GM21717 (cell line): ENCODE measurements at regions not wholly inside any gene's neighbourhood (a gene's known extent, or its start where the extent isn't known, plus 50 kb on each side); places are given as distances from the start of the nearest gene placed in this dataset.

Source experiments
- ATAC-seq: cut with Tn5 transposase; IDR thresholded peaks from one replicate; pipeline ENCODE4 v1.9.1; 2021; ENCODE audit warnings: mild to moderate bottlenecking, moderate library complexity; ENCODE audit not compliant: unreplicated experiment

GRCh38 chr11:8794126-8794525 lies 111.5 kb downstream of the RPL27A start:
- no peak for ATAC-seq

- no peak for ATAC-seq
These were observed 112.1 kb downstream of the RPL27A start for GRCh38 chr11:8794677-8795103.

GRCh38 chr11:8796941-8797340 lies 114.0 kb upstream of the AKIP1 start:
- no peak for ATAC-seq

GRCh38 chr11:8799273-8799672 lies 111.7 kb upstream of the AKIP1 start:
- no peak for ATAC-seq

GRCh38 chr11:8800520-8801110 lies 110.4 kb upstream of the AKIP1 start:
- ATAC-seq = no peak

GRCh38 chr11:8801121-8801520 lies 109.9 kb upstream of the AKIP1 start:
- ATAC-seq = no peak

- no peak for ATAC-seq
These were observed 108.7 kb upstream of the AKIP1 start for GRCh38 chr11:8802251-8802650.

- ATAC-seq = no peak
These were observed 107.0 kb upstream of the AKIP1 start for GRCh38 chr11:8803973-8804372.

GRCh38 chr11:8805296-8805695 lies 105.7 kb upstream of the AKIP1 start:
- no peak for ATAC-seq

- ATAC-seq = no peak
These were observed 104.0 kb upstream of the AKIP1 start for GRCh38 chr11:8806974-8807373.

- ATAC-seq = no peak
These were observed 103.3 kb upstream of the AKIP1 start for GRCh38 chr11:8807544-8808225.

GRCh38 chr11:8808226-8808585 lies 102.8 kb upstream of the AKIP1 start:
- no peak for ATAC-seq

GRCh38 chr11:8809241-8809938 lies 101.6 kb upstream of the AKIP1 start:
- ATAC-seq = no peak

- no peak for ATAC-seq
These were observed 101.0 kb upstream of the AKIP1 start for GRCh38 chr11:8809939-8810539.

GRCh38 chr11:8810540-8811301 lies 100.3 kb upstream of the AKIP1 start:
- ATAC-seq = no peak

- ATAC-seq = no peak
These were observed 99.4 kb upstream of the AKIP1 start for GRCh38 chr11:8811571-8811970.

GRCh38 chr11:8812438-8812837 lies 98.6 kb upstream of the AKIP1 start:
- no peak for ATAC-seq

- ATAC-seq = peak; percentile 67
These were observed 97.3 kb upstream of the AKIP1 start for GRCh38 chr11:8813658-8814057.

GRCh38 chr11:8814209-8814922 lies 96.6 kb upstream of the AKIP1 start:
- ATAC-seq = no peak

- no peak for ATAC-seq
These were observed 96.1 kb upstream of the AKIP1 start for GRCh38 chr11:8814923-8815240.

- ATAC-seq = no peak
These were observed 92.6 kb upstream of the AKIP1 start for GRCh38 chr11:8818421-8818820.
